Mesendoderm (in vitro differentiated cells): ENCODE measurements at regions not wholly inside any gene's neighbourhood (a gene's known extent, or its start where the extent isn't known, plus 50 kb on each side); places are given as distances from the start of the nearest gene placed in this dataset.
"Not testable (repeated sequence)": the region's sequence is repeated elsewhere in the genome, so short reads cannot be mapped to it uniquely, and the experiment has no call there.

ENCODE experiments used
- DNase-seq: peaks from one replicate; pipeline ENCODE4 v3.0.0; 2013
- H2AK5ac ChIP-seq: 2 replicates; pipeline ENCODE4 v1.6.1; 2013; ENCODE audit warnings: low read length, inconsistent platforms
- H2BK120ac ChIP-seq: 2 replicates; pipeline ENCODE4 v1.6.1; 2013; ENCODE audit warnings: low read depth, mild to moderate bottlenecking, low read length, moderate library complexity, mixed read lengths
- H2BK15ac ChIP-seq: replicated peaks from 2 replicates; pipeline ENCODE4 v1.6.1; 2013; ENCODE audit warnings: low read depth, mild to moderate bottlenecking, moderate library complexity
- H2BK5ac ChIP-seq: 2 replicates; pipeline ENCODE4 v1.6.1; 2013; ENCODE audit warnings: low read length, inconsistent platforms
- H3K18ac ChIP-seq: 2 replicates; pipeline ENCODE4 v1.6.1; 2013; ENCODE audit warnings: mild to moderate bottlenecking, low read length, mixed read lengths
- H3K23ac ChIP-seq: one replicate; pipeline ENCODE4 v1.6.1; 2013; ENCODE audit warnings: low read length
- H3K27ac ChIP-seq: 2 replicates; pipeline ENCODE4 v1.5.1; 2013; ENCODE audit warnings: low read depth, mild to moderate bottlenecking, inconsistent platforms, low read length, moderate library complexity
- H3K27me3 ChIP-seq: 2 replicates; pipeline ENCODE4 v1.6.1; 2013; ENCODE audit warnings: low read length, control low read depth, mild to moderate bottlenecking, inconsistent platforms; ENCODE audit not compliant: insufficient read depth, poor library complexity
- H3K36me3 ChIP-seq: 2 replicates; pipeline ENCODE4 v1.6.1; 2013; ENCODE audit warnings: low read length, inconsistent platforms; ENCODE audit not compliant: control insufficient read depth, insufficient read depth
- H3K4ac ChIP-seq: one replicate; pipeline ENCODE4 v1.6.1; 2013; ENCODE audit warnings: low read depth, mild to moderate bottlenecking, low read length, moderate library complexity
- H3K4me1 ChIP-seq: 2 replicates; pipeline ENCODE4 v1.6.1; 2013; ENCODE audit warnings: low read depth, low read length, inconsistent platforms; ENCODE audit not compliant: control insufficient read depth
- H3K4me2 ChIP-seq: 2 replicates; pipeline ENCODE4 v1.6.1; 2013; ENCODE audit warnings: low read length
- H3K4me3 ChIP-seq: 2 replicates; pipeline ENCODE4 v1.5.1; 2013; ENCODE audit warnings: mild to moderate bottlenecking, low read length
- H3K56ac ChIP-seq: one replicate; pipeline ENCODE4 v1.6.1; 2013; ENCODE audit warnings: low read length
- H3K79me1 ChIP-seq: 2 replicates; pipeline ENCODE4 v1.6.1; 2013; ENCODE audit warnings: low read length, inconsistent platforms
- H3K79me2 ChIP-seq: 2 replicates; pipeline ENCODE4 v1.6.1; 2013; ENCODE audit warnings: mild to moderate bottlenecking, low read length; ENCODE audit not compliant: control insufficient read depth, insufficient read depth
- H3K9ac ChIP-seq: 2 replicates; pipeline ENCODE4 v1.6.1; 2013; ENCODE audit warnings: low read length, inconsistent platforms
- H4K5ac ChIP-seq: one replicate; pipeline ENCODE4 v1.6.1; 2013; ENCODE audit warnings: low read length
- H4K8ac ChIP-seq: one replicate; pipeline ENCODE4 v1.6.1; 2013; ENCODE audit warnings: low read depth, mild to moderate bottlenecking, control low read depth, low read length, moderate library complexity
- WGBS: extraction: QIAGEN DNeasy Blood & Tissue Kit; methylation state at CpG from one replicate; pipeline ENCODE4 v1.1.7; 2013; ENCODE audit warnings: low lambda C conversion rate, missing lambda C conversion rate; ENCODE audit not compliant: insufficient coverage; ENCODE audit errors: extremely low coverage; 5-methylcytosine and 5-hydroxymethylcytosine counted together

- no peak overlapping the region for H2BK15ac ChIP-seq
- H3K4me2 ChIP-seq: no peak overlapping the region
- H3K4ac ChIP-seq: no peak overlapping the region
- no peak overlapping the region for H3K9ac ChIP-seq
- H3K4me3 ChIP-seq: no peak overlapping the region
- no peaks in the 10 kb centered on the region for H3K79me1 ChIP-seq
- no peak overlapping the region for H2AK5ac ChIP-seq
- no peaks in the 10 kb centered on the region for H3K36me3 ChIP-seq
- no peak overlapping the region for H2BK120ac ChIP-seq
- no peaks in the 10 kb centered on the region for H3K4me1 ChIP-seq
- H3K23ac ChIP-seq: no peak overlapping the region
- no peak overlapping the region for H3K56ac ChIP-seq
- H3K27ac ChIP-seq: no peak overlapping the region
- no CpG with 5 or more reads among the region's 3 CpGs for WGBS
- H4K8ac ChIP-seq: no peak overlapping the region
- H3K27me3 ChIP-seq: no peaks in the 10 kb centered on the region
- H2BK5ac ChIP-seq: no peak overlapping the region
- no peak overlapping the region for H3K18ac ChIP-seq
- no peak overlapping the region for H4K5ac ChIP-seq
- no peaks in the 10 kb centered on the region for H3K79me2 ChIP-seq
- DNase-seq: no peak
These were observed 619.0 kb downstream of the KCTD12 start for GRCh38 chr13:76267216-76267615.

DNA sequence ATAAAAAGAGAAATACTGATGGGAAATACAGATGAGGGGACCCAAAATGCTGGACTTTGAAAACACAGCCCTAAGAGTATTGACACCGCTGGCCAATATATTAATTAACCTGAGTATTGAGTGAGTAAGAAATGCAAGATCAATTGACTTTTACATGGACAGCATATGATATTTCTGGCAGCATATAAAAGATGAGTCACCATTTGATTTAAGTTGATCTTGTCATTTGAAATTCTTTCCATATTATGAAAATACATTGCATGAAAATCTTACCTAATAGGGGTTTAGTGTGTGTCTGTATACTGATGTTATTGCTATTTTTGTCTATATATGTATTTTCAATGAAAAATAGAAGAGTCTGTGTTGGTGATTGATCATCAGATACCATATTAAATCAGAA is 619.6 kb downstream of the KCTD12 start:
- H3K4ac ChIP-seq: no peak overlapping the region
- no peaks in the 10 kb centered on the region for H3K4me1 ChIP-seq
- no peak for DNase-seq
- no peak overlapping the region for H2BK5ac ChIP-seq
- no peak overlapping the region for H3K4me3 ChIP-seq
- no peak overlapping the region for H4K8ac ChIP-seq
- H4K5ac ChIP-seq: no peak overlapping the region
- no peaks in the 10 kb centered on the region for H3K36me3 ChIP-seq
- H3K27me3 ChIP-seq: no peaks in the 10 kb centered on the region
- no peaks in the 10 kb centered on the region for H3K79me1 ChIP-seq
- WGBS: no CpG with 5 or more reads among the region's 1 CpG
- no peak overlapping the region for H3K4me2 ChIP-seq
- no peak overlapping the region for H2AK5ac ChIP-seq
- no peak overlapping the region for H2BK120ac ChIP-seq
- no peak overlapping the region for H2BK15ac ChIP-seq
- no peak overlapping the region for H3K23ac ChIP-seq
- H3K27ac ChIP-seq: no peak overlapping the region
- no peak overlapping the region for H3K56ac ChIP-seq
- H3K9ac ChIP-seq: no peak overlapping the region
- no peaks in the 10 kb centered on the region for H3K79me2 ChIP-seq
- H3K18ac ChIP-seq: no peak overlapping the region

GRCh38 chr13:76250211-76250610 is 614.1 kb downstream of the LMO7 start:
- Histone ChIP-seq H3K79me2 (no peaks in the 10 kb centered on the region), H3K4me3 (no peak overlapping the region), H2AK5ac (no peak overlapping the region), H4K5ac (no peak overlapping the region), H3K23ac (no peak overlapping the region), H3K27ac (no peak overlapping the region), H3K4me2 (no peak overlapping the region), H3K4ac (no peak overlapping the region), H3K18ac (no peak overlapping the region), H2BK5ac (no peak overlapping the region), H2BK15ac (no peak overlapping the region), H4K8ac (no peak overlapping the region), H3K9ac (no peak overlapping the region), H3K36me3 (no peaks in the 10 kb centered on the region), H2BK120ac (no peak overlapping the region), H3K79me1 (no peaks in the 10 kb centered on the region), H3K56ac (no peak overlapping the region), H3K27me3 (no peaks in the 10 kb centered on the region), H3K4me1 (no peaks in the 10 kb centered on the region)
- WGBS: no CpG with 5 or more reads among the region's 2 CpGs
- no peak for DNase-seq

DNA sequence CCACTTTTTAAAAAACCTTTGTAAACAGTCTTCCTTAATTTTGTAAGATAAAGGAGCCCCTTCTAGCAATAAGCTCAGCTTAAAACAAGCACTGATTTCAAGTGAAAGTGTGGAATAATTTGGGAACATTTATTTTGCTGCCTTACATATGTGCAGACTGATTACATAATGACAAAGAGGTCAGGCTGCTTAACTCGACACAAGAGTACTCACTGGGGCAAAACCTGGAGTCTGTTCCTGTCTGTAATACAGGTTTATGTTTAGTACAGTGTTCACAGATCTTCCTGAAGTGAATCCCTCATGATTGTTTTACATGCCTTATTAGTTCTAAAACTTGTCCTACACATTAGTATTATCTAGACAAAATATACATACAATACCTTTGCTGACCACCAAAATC is 609.8 kb downstream of the LMO7 start:
- Histone ChIP-seq H2AK5ac (no peak overlapping the region), H3K23ac (no peak overlapping the region), H3K4me2 (no peak overlapping the region), H3K79me2 (no peaks in the 10 kb centered on the region), H3K56ac (no peak overlapping the region), H3K27me3 (no peaks in the 10 kb centered on the region), H3K4me3 (no peak overlapping the region), H4K8ac (no peak overlapping the region), H2BK5ac (no peak overlapping the region), H2BK120ac (no peak overlapping the region), H3K79me1 (no peaks in the 10 kb centered on the region), H3K36me3 (no peaks in the 10 kb centered on the region), H4K5ac (no peak overlapping the region), H2BK15ac (no peak overlapping the region), H3K18ac (no peak overlapping the region), H3K9ac (no peak overlapping the region), H3K4ac (no peak overlapping the region), H3K27ac (no peak overlapping the region), H3K4me1 (no peaks in the 10 kb centered on the region)
- WGBS: no CpG with 5 or more reads among the region's 1 CpG
- no peak for DNase-seq

DNA sequence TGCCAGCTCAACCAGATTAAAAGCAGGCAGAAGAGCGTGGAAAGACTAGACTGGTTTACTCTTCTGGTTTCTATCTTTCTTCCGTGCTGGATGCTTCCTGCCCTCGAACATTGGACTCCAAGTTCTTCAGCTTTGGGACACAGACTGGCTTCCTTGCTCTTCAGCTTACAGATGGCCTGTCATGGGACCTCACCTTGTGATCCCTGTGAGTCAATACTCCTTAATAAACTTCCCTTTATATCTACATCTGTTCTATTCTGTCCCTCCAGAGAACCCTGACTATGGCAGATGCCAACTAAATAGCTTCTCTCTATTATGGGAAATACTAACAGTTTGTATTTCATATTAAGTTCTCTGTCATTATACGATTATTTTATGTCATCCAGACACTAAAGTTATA is 609.1 kb downstream of the LMO7 start:
- Histone ChIP-seq H2AK5ac (no peak overlapping the region), H2BK15ac (no peak overlapping the region), H3K4ac (no peak overlapping the region), H3K79me2 (no peaks in the 10 kb centered on the region), H3K4me3 (no peak overlapping the region), H3K4me1 (no peaks in the 10 kb centered on the region), H2BK5ac (no peak overlapping the region), H4K8ac (no peak overlapping the region), H3K36me3 (no peaks in the 10 kb centered on the region), H3K27me3 (no peaks in the 10 kb centered on the region), H3K4me2 (no peak overlapping the region), H3K27ac (no peak overlapping the region), H3K18ac (no peak overlapping the region), H4K5ac (no peak overlapping the region), H2BK120ac (no peak overlapping the region), H3K79me1 (no peaks in the 10 kb centered on the region), H3K9ac (no peak overlapping the region), H3K23ac (no peak overlapping the region), H3K56ac (no peak overlapping the region)
- WGBS: no CpG with 5 or more reads among the region's 4 CpGs
- no peak for DNase-seq

GRCh38 chr13:76243120-76243519 is 607.0 kb downstream of the LMO7 start:
- not testable (repeated sequence) for H3K4me1 ChIP-seq

More at GRCh38 chr13:76243120-76243519, 607.0 kb downstream of the LMO7 start:
- H4K5ac ChIP-seq, H3K36me3 ChIP-seq, H3K18ac ChIP-seq, H3K23ac ChIP-seq, H3K27me3 ChIP-seq, H3K4ac ChIP-seq, H2BK5ac ChIP-seq, H3K79me1 ChIP-seq, H2AK5ac ChIP-seq, H2BK120ac ChIP-seq, H3K4me3 ChIP-seq, H3K56ac ChIP-seq, H3K79me2 ChIP-seq, H2BK15ac ChIP-seq, H3K27ac ChIP-seq, H3K4me2 ChIP-seq, H3K9ac ChIP-seq, H4K8ac ChIP-seq: not testable (repeated sequence)
- no CpG with 5 or more reads among the region's 8 CpGs for WGBS
- DNase-seq: peak; percentile 19
